Prostate gland (tissue), 2 donors: ENCODE measurements at regions not wholly inside any gene's neighbourhood (a gene's known extent, or its start where the extent isn't known, plus 50 kb on each side); places are given as distances from the start of the nearest gene placed in this dataset.

Source experiments
- CTCF ChIP-seq, 4 experiments: fragments of 200-600 bp in 2 of 4; fragments of 450-650 bp in 2 of 4; sonication (generic) in 2 of 4; IDR thresholded peaks; 1 replicate in 3 of 4; 2 replicates in 1 of 4; pipeline ENCODE4 v1.5.1; 2016 to 2019; ENCODE audit warnings: antibody characterized with exemption in 4 of 4, mild to moderate bottlenecking in 2 of 4, moderate library complexity in 2 of 4
- POLR2A ChIP-seq: fragments of 450-650 bp; IDR thresholded peaks from one replicate; pipeline ENCODE4 v1.6.1; 2016; ENCODE audit warnings: antibody characterized with exemption, mild to moderate bottlenecking
- POLR2AphosphoS5 ChIP-seq: sonication (generic); formaldehyde crosslinking; IDR thresholded peaks from one replicate; pipeline ENCODE4 v1.6.1; 2017; ENCODE audit warnings: antibody characterized with exemption

GRCh38 chr5:164721656-164722055, 1216.2 kb downstream of the MAT2B start:
- no peak for TF ChIP-seq CTCF (IDR thresholded peaks at IDR 0.05)
- TF ChIP-seq POLR2AphosphoS5, result no peak
- no peak for TF ChIP-seq POLR2A
